NK-92 treated with Interleukin-12 subunit alpha and Interleukin-12 subunit beta, amount 100 ng/mL, for 24 hours (cell line): ENCODE measurements at regions not wholly inside any gene's neighbourhood (a gene's known extent, or its start where the extent isn't known, plus 50 kb on each side); places are given as distances from the start of the nearest gene placed in this dataset.
"Not testable (repeated sequence)": the region's sequence is repeated elsewhere in the genome, so short reads cannot be mapped to it uniquely, and the experiment has no call there.

ENCODE experiments used
- DNase-seq: peaks from one replicate; lab custom pipeline; 2025; lab: John Stamatoyannopoulos, UW

DNA sequence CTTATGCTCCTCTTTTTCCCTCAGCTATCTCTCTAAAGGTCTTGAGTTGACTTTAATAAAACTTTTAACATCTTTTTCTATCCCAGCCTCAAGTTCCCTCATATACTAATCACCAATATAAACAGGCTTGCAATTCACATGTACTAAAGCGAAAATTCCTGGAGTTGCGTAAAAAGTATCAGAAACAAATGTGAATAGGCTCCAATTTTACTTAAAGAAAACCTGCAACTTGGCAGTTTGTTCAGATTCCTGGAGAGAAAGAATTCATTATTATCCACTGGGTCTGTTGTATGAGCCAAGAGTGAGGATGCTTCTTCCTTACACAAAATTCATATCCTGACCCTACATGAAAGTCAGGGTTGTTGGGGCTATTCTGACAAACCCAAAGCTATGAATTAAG lies 384.2 kb downstream of the DTWD2 start:
- no peak for DNase-seq

DNA sequence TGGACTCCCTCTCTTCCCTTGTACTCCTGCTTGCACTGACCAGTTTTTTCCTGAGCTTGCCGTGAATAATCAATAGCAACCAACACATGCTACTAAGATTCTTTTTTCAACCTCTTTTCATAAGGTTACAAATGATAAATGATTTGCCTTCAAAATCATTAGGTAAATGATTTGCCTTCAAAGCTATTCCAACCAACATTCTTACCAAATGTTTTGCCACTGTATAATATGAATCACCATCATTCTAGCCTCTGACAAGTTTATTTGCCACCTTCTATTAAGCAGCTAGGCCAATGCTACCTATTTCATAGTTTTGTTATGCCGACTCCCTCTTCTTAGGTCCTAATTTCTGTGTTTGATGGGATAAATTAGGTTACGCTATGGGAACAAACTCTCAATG lies 385.1 kb downstream of the DTWD2 start:
- DNase-seq, result no peak

DNA sequence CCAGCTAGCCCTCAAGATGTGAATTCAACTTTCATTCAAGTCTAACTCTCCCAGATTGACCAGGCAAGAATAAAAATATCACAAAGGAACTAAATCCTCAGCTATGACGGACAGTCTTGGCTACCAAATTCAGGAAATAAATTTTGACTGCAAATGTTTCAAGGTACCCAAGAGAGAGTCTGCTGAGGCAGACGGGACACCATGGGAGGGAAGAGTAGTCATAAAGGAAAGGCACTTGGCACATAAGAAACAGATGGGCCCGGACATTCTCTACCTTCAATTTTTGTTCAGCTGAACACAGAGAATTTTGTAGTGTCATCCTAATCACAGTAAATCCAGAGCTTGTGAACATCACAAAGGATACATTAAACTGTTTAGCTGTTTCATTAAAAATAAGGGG lies 390.0 kb downstream of the DTWD2 start:
- no peak for DNase-seq

DNA sequence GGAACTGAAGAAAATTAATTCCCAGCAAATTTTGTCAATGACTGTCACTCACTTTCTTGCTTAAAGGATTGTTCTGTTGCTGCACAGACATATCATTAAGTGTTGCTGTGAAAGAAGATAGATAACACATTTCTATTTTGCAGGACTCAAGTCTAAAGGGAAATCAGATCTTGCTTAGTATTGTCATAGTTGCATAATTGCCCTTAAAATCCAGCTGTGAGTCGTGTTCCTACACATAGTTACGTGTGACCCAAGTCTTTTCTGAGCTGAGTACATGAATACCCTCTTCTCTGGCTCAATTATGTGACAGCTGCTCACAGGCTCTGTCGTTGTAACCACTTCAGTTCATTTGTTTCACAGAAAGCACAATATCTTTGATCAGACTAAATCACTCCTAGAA lies 390.8 kb downstream of the DTWD2 start:
- DNase-seq, result no peak

DNA sequence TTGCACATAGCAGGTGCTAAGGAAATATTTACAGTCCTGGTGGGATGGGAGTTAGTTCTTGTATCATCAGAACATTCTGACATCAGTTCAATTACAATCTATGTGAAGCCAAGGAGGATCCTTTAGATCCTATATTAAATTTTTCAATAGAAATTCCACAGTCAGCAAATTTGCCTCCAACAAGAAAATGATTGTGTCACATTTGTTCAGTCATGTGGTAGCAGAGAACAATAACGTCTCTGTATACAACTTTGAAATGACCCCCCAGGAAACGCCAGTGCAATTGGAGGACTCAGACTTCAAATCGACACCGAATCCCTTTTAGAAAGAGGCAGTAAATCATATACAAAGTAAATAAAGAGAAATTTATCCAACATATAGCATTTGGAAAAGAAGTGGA lies 392.1 kb downstream of the DTWD2 start:
- DNase-seq, result no peak

DNA sequence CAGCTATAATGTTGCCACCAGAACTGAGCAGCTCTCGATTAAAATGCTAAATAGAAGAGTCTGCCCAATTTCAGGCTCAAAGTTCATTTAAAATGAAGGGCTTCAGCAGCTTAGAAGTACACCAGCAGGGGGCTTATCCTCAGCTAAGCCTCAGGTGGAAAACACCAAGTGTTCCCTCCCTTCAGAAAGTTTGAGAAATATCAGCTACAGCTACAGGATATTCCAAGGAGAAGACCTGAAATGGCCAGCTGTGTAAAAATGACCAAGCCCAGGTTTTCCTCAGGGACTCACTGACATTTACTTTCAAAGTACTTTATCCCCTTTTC lies 395.4 kb downstream of the DTWD2 start:
- no peak for DNase-seq

DNA sequence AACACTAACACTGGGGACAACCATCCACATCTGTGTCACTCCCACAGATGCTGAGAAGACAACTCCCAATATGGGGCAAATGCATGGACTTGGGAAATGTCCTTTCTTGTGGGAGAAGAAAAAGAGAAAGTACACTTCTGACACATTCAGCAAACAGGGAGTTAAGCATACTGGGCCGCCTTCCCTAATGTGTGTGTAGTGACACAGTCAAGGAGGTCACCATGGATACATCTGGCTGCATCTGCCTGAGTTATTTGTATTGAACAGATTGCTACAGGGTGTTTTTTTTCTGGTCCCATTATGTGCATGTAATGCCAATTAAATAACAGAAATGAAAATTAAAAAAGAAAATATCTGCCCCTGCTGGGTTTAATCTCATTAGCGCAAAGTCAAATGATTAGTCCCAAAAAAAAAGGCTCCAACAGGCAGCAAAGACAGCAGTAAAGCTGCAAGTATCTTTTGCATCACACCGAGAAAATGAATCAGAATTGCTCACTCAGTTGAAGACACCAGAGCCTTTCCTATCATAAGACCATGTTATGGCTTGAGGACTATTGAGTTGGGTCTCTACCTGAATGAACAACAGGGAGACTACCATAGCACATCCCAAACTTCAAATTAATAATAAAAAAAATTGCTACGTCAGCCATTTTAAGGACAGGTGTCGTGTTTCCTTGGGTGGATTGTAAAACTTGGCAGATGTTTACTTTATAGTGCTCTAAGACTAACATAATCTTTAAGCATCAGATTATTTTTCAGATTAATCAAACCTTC lies 395.9 kb downstream of the DTWD2 start:
- DNase-seq, result no peak

DNA sequence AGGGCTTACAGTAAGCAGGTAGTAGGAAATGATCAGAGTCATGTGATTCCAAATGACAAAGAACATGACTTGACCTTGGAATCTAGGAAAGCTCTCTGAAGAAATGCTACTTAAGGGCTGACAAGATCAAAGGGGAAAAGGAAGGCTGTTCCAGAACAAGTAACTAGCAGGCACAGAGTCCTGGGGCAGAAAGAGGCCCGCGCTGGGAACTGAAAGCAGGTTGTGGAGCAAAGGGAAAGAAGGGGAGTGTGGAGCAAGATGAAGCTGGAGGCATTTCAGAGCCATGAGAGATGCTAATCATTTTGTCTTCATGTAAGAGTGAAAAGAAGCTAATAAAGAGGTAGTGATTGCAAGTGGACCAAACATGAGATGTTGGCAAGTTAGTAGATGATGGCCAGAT lies 397.5 kb downstream of the DTWD2 start:
- no peak for DNase-seq

DNA sequence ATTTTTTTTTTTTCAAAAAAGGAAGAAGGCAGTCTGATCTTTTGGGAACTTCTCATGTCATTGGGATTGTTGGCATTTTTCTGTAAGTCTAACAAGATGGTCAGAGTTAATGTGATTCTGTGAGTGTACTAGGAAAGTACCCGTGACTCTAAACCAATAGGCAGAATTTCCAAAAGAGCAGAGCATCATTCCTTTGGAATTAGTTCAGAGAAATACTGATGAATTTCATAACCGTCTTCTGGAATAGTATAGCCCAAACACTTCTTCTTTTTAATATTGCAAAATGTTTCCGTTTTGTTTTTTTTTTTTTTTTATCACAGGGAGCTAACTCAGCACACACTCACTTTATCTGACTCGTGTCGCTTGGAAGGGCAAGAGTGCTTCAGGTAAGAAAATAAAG lies 407.4 kb downstream of the DTWD2 start:
- no peak for DNase-seq

DNA sequence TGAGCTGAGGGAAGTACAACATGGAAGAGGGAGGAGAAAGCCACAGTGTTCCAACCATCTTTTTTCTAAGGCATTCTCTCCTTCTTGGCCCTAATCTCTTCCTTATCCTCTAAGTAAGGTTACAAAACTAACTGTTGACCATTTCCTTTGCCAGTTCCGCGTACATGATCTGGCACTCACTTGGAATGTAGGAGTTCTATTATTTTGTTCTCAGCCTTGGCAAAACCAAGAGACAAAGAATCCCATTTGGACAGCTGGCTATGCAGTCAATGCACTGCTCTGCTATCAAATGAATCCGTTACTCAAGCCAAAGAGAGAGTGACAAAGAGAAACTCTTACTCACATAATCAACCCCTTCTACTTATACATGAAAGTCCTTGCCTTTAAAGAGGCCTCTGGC lies 410.3 kb downstream of the DTWD2 start:
- DNase-seq, result no peak

DNA sequence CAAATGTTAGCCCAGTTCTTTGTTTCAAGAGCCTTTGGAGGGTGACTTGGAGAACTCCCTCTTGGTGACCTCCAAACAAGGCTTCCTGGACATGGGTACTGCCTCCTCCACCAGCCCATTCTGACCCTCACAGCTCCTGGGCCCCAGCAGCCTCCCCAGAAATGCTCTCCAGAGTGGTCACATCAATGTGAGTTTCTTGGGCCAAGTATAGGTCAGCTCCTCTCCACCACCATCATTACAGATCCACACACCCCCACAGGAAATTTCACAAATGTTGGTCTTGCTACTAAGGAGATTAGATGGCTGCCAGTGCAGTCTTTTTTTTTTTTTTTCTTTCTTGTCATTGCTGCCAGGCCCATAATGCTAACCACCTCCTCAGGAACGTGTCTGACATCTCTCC lies 410.7 kb downstream of the DTWD2 start:
- DNase-seq, result no peak

DNA sequence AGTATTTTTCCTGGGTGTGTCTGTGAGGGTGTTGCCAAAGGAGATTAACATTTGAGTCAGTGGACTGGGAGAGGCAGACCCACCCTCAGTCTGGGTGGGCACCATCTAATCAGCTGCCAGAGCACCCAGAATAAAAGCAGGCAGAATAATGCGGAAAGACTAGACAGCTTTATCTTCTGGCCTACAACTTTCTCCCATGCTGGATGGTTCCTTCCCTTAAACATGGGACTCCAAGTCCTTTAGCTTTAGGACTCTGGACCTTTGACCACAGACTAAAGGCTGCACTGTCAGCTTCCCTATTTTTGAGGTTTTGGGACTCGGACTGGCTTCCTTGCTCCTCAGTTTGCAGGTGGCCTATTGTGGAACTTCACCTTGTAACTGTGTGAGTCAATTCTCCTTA lies 418.1 kb downstream of the DTWD2 start:
- not testable (repeated sequence) for DNase-seq

DNA sequence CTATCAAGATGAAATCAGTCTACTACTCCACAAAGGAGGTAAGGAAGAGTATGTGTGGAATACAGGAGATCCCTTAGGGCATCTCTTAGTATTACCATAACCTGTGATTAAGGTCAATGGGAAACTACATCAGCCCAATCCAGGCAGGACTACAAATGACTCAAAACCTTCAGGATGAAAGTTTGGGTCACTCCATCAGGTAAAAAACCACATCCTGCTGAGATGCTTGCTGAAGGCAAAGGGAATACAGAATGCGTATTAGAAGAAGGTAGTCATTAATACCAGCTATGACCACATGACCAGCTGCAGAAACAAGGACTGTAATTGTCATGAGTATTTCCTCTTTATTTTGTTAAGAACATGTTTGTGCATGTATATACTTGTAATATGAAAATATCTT lies 418.8 kb downstream of the DTWD2 start:
- DNase-seq, result not testable (repeated sequence)

DNA sequence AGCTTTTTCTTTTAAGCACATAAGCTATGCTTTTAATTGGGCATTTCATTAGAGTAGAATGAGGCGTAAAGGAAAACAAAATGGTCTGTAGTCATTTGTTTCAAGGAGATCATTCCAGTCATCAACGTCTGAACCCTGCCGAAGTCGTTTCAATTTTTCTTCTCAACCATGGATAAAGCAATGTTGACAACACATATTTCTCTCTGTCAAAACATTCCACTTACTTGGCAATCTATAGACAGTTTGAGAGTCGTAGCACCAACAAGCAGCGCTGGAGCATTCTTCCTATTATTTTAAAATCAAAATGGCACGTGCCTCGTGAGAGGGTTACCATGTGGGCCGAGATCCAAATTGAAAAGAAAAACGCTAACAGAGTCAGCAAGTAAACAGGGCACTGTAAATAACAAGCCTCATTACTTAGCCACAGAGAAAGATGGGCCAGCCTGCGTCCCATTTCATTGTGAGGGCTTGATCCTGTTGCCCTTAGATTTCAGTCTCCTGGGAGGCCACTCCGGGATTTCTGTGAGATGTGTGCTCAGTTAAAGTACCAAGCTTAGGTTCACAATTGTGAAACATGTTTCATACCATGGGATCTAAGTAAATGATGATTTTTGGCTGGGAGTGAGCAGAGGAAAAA lies 422.9 kb downstream of the DTWD2 start:
- no peak for DNase-seq

DNA sequence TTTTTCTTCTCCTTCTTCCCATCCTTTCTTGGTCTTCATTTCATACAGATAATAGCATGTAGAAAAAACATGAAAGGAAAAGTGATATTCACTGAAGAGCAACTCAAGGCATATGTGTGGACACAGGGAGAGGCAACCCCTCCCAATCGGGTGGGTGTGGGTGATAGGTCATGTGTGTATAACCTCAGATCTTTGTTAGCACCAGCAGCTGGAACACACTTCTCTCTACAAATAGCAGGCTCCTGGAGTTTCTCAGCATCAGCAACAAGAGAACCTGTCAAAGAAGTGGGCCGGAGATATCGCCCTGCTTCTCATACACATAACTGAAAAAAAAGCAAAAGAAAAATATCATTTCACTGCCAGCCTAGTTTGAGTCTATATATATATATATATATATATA lies 426.4 kb downstream of the DTWD2 start:
- no peak for DNase-seq

DNA sequence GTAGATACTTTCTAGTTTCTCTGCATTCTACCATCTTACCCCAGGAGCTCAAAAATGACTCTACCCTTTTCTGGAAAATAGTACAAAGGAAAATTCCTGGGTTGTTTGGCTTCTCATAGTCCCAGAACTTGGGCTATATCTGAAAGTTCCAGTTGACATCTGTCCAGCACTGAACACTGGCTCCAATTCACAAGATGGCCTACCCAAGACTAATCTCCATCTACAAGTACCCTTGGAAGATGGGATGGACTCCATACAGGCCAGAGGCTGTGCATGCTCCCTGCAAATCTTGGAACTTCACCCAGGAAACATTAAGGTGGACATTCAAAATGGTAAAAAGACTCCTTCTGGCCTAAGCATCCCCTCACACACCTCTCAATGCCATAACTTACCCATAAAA lies 427.1 kb downstream of the DTWD2 start:
- no peak for DNase-seq

DNA sequence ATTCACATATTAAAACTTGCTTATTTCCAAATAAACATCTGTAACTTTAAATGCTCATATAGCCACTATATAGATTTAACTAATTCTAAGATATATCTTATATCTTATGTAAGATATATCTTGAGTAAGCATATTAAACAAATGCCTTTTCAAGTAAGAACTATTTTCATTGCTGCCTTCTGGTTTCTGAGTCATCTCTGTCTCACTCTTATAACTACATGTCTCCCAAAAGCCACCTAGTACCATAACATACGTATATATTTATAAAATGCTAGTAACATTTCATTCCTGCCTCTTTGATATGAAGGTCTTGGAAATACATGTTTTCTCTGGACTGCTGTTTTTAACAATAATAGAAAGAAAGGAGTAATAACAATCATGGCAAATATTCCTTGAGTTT lies 429.5 kb downstream of the DTWD2 start:
- no peak for DNase-seq

DNA sequence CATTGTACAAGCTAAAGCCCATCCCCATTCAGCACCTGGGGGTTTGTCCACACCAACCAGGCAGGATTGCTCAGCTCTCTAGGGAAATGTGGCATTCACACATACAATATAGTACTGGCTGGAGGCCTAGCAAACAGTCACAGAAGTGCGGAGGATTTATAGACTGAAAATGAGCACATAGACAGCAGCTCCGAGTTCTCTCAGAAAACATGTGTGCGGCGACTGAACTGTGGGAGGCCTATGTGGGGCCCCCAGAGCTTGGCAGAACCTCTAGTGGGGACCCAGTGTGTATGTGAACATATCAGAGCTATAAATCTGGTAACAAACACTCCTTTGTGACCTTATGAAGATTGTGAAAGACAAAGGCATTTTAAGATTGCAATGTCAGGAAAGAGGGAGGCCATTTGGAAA lies 431.1 kb downstream of the DTWD2 start:
- no peak for DNase-seq

DNA sequence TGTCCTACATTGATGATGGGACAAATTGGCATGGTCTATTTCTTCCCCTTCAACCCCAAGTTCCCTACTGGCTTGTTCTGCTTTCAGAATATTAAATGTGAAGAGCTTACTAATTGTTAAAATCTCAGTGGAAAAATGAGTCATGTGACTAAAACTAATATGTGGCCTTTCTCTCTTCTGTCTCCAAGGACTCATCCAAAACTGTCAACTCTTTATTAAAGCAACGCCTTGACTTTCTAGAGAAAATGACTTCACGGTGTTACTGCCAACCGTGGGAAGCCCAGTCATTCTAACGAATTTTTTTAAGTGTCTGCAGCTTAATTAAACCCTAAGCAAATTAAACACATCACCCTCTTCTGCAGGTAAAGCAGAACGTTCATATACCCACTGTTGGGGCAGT lies 431.6 kb downstream of the DTWD2 start:
- DNase-seq, result no peak

DNA sequence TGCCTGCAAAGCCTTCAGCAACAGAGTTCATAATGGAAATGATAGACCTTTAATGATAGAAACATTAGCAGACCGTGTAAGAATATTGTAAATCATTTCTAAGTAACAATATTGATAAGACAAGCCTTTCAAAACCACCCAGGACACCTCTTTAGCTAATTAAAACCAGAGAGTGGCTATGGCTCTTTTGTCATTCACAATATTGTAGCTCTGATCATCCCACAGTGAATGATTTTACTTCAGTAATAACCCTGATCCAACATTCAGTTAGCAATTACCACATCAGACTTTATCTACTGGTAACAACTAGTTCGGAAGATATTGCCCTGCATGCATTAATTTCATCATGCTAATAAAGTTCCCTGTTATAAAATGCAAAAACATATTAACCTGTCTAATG lies 432.6 kb downstream of the DTWD2 start:
- DNase-seq, result no peak

DNA sequence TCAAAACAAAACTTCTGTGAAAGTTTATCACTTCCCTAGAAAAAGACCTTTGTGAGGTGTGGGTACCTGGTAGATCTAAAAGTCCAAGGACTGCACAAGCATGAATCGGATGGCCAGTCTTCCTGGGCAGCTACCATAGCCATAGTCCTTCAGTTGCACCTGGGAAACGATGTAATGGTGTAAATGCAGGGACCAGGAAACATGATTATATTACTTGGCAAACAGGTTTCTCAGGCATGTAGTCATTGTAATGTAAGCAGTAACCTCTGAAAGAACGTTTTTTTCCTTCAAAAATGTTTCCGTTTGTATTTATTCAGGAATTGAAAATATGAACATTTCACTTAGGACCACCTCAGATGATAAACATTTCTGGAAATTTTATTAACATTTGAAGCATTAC lies 433.4 kb downstream of the DTWD2 start:
- no peak for DNase-seq

DNA sequence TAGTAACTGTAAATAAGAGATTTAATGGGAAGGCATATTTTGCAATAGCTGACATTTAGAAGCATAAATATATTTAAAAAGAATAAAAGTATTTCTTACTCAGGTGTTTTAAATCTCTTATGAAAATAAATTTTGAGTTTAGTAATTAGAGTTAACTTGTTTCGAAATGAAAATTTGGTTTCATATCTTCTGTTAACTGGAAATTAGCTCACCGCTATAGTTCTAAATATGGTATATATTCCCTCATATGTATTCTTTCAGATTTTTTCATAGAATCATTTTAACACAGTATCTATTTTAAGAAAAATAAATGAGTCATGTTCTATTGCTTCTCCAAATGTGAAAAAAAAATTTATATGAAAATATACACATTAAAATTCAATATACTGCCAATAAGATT lies 434.1 kb downstream of the DTWD2 start:
- DNase-seq, result no peak

DNA sequence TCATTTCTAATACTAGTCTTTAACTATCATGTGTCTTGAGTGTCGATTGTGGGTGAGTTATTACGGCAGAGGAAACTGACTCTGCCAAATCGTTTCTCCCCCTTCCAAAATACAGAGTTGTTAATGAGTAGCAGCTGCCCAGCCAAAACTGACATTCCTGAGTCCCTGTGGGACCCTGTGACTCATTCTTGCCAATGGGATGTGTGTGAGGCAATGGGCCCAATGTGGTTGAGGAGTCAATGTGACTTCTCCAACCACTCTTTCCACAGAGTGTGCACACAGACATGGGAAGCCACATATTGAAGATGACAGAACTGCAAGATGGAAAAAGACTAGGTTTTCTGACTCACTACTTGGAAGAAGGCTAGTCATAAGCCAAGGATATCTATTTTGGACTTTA lies 434.7 kb downstream of the DTWD2 start:
- no peak for DNase-seq

DNA sequence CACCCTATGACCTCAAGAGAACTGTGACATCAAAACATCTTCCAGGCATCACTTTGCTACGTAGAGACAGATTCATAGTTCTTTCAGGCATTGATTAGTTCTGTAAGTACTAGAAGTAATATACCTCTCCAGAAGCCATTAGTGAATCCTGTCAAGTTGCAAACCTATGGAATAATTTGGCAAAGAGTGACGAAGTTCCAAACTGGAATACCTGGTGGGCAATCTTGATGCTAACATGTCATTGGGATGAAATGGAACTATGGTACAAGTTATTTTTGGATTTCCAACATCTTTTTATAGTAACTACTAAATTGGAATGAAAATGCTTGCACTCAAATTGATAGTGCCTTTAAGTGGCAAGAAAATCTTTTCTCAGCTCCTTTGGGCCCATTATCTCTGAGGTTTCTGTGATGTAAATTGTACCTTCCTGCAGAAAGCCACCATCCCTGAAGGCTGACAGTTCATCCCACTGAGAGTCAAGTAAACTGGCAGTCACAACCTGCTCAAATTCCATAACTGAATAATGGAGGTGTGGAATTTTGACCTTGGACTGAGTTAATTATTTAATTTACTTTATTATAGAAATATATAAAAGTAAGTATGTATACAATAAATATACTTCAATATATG lies 435.5 kb downstream of the DTWD2 start:
- DNase-seq, result no peak
